Ishikawa (cell line): ENCODE measurements at regions not wholly inside any gene's neighbourhood (a gene's known extent, or its start where the extent isn't known, plus 50 kb on each side); places are given as distances from the start of the nearest gene placed in this dataset.

Experiments
- CEBPB ChIP-seq: IDR thresholded peaks from 2 replicates; pipeline ENCODE4 v1.6.1; 2012
- CREB1 ChIP-seq: IDR thresholded peaks from 2 replicates; pipeline ENCODE4 v1.6.1; 2012; ENCODE audit warnings: low read depth
- EGR1 ChIP-seq: IDR thresholded peaks from 2 replicates; pipeline ENCODE4 v1.6.1; 2012
- EP300 ChIP-seq: IDR thresholded peaks from 2 replicates; pipeline ENCODE4 v1.6.1; 2012; ENCODE audit warnings: borderline replicate concordance
- FOXM1 ChIP-seq: IDR thresholded peaks from 2 replicates; pipeline ENCODE4 v1.6.1; 2012; ENCODE audit warnings: low read depth, borderline replicate concordance
- MAX ChIP-seq: IDR thresholded peaks from 2 replicates; pipeline ENCODE4 v1.6.1; 2012
- NFIC ChIP-seq: IDR thresholded peaks from 2 replicates; pipeline ENCODE4 v1.6.1; 2012
- RAD21 ChIP-seq: IDR thresholded peaks from 2 replicates; pipeline ENCODE4 v1.6.1; 2012; ENCODE audit warnings: low read depth
- REST ChIP-seq: IDR thresholded peaks from 2 replicates; pipeline ENCODE4 v1.6.1; 2012; ENCODE audit warnings: low read depth, mild to moderate bottlenecking
- TAF1 ChIP-seq: IDR thresholded peaks from 2 replicates; pipeline ENCODE4 v1.6.1; 2012; ENCODE audit warnings: low read depth, mild to moderate bottlenecking
- TCF12 ChIP-seq: IDR thresholded peaks from 2 replicates; pipeline ENCODE4 v1.6.1; 2012; ENCODE audit warnings: low read depth
- TEAD4 ChIP-seq: IDR thresholded peaks from 2 replicates; pipeline ENCODE4 v1.6.1; 2012
- YY1 ChIP-seq: IDR thresholded peaks from 2 replicates; pipeline ENCODE4 v1.6.1; 2012; ENCODE audit warnings: low read depth
- ZBTB7A ChIP-seq: IDR thresholded peaks from 2 replicates; pipeline ENCODE4 v1.6.1; 2012; ENCODE audit warnings: low read depth
- TF ChIP-seq, protein P1 (sequence below): IDR thresholded peaks from 2 replicates; pipeline ENCODE4 v1.6.1; 2012

GRCh38 chr7:50869108-50869725 is 86.5 kb upstream of the GRB10 start:
- no peak for TF ChIP-seq FOXM1
- no peak for TF ChIP-seq EGR1
- no peak for TF ChIP-seq MAX
- no peak for TF ChIP-seq TAF1
- no peak for TF ChIP-seq CREB1
- no peak for TF ChIP-seq REST
- TF ChIP-seq RAD21: no peak
- TF ChIP-seq TEAD4: no peak
- TF ChIP-seq CEBPB: no peak
- TF ChIP-seq NFIC: no peak
- no peak for TF ChIP-seq ZBTB7A
- TF ChIP-seq, protein P1, sequence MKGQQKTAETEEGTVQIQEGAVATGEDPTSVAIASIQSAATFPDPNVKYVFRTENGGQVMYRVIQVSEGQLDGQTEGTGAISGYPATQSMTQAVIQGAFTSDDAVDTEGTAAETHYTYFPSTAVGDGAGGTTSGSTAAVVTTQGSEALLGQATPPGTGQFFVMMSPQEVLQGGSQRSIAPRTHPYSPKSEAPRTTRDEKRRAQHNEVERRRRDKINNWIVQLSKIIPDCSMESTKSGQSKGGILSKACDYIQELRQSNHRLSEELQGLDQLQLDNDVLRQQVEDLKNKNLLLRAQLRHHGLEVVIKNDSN: no peak
- no peak for TF ChIP-seq TCF12
- no peak for TF ChIP-seq EP300
- no peak for TF ChIP-seq YY1

DNA sequence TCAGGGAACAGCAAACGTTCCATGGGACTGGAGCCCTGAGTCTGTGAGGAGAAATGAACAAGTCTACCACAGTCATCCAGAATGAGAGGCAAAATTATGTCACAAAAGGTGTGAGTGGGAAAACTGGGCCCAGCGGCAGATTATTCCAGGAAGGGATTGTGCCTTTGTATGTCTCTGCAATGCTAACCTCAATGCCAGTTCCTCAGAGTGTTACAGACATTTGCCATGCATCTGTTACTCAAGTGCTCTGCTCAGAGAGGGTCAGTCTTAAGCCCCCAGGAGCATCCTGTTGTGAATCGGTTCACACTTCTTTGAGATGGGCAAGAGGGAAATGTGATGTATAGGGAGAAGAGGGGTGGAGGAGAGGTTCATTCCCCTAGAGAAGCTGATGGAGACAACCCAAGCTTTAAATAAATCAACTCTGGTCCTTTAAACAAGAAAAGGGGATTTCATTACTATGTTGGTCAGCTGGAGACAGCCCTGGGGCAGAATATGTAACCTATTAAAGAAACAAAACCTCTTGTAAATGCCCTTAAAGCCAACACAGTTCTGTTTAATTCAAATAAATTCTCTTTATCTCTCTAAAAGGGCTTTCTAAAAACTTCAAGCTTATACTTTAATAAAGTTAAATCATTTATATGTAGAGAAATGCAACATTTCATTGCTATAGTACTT is 85.9 kb upstream of the GRB10 start:
- no peak for TF ChIP-seq REST

GRCh38 chr7:50867034-50867356 is 84.3 kb upstream of the GRB10 start:
- TF ChIP-seq EGR1 (no peak), YY1 (no peak), TCF12 (no peak), FOXM1 (no peak), RAD21 (no peak), TAF1 (no peak), TEAD4 (no peak), CREB1 (no peak), REST (no peak), ZBTB7A (no peak), NFIC (no peak), MAX (no peak)
- TF ChIP-seq, protein P1: no peak

GRCh38 chr7:50866343-50867033 is 83.8 kb upstream of the GRB10 start:
- no peak for TF ChIP-seq CREB1
- TF ChIP-seq TEAD4: no peak
- no peak for TF ChIP-seq TAF1
- TF ChIP-seq, protein P1: no peak
- TF ChIP-seq YY1: no peak
- no peak for TF ChIP-seq ZBTB7A
- TF ChIP-seq CEBPB: no peak
- no peak for TF ChIP-seq NFIC
- no peak for TF ChIP-seq TCF12
- no peak for TF ChIP-seq RAD21
- TF ChIP-seq FOXM1: no peak
- TF ChIP-seq EGR1: no peak
- no peak for TF ChIP-seq REST
- TF ChIP-seq EP300: no peak
- TF ChIP-seq MAX: no peak
